GM21381 (cell line): ENCODE measurements at regions not wholly inside any gene's neighbourhood (a gene's known extent, or its start where the extent isn't known, plus 50 kb on each side); places are given as distances from the start of the nearest gene placed in this dataset.
"Not testable (repeated sequence)": the region's sequence is repeated elsewhere in the genome, so short reads cannot be mapped to it uniquely, and the experiment has no call there.

Source experiments
- ATAC-seq: cut with Tn5 transposase; IDR thresholded peaks from one replicate; pipeline ENCODE4 v1.9.1; 2021; ENCODE audit warnings: mild to moderate bottlenecking, moderate library complexity; ENCODE audit not compliant: unreplicated experiment

DNA sequence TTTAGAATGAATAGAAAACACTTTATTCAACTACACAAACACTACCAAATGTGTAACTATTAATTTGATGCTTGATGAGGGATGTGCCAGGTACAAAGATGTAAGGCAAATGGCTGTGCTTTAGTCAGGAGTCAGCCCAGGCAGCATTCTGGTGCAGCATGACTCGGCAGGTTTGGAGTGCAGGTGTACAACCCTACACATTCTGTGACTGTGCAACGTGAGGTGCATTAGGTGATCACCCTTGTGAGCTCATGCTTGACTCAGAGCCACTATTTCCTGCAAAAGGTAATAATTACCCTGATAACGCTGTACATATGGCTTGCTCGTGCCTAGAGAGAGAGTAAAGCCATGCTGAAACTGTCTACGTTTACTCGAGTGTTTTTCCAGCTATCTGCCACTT lies 288.7 kb upstream of the DSEL start:
- ATAC-seq: no peak

DNA sequence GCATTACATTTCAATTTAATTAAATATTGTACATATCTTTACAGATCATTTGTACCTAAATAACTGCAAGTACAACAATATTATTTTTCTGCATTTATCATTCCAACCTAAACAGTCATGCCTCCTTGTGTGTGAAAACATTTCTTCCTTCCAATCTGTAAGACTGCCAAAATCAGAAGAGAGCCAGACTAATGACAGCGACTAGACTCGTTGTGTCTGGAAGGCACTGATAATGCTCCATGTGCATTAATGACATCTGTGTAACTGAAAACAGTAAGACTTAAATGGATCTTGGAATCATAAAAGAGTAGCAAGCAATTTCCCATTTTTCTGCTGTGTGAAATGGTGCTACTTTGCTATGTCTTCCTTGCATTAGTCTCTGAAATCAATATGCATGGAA lies 278.0 kb upstream of the DSEL start:
- no peak for ATAC-seq

DNA sequence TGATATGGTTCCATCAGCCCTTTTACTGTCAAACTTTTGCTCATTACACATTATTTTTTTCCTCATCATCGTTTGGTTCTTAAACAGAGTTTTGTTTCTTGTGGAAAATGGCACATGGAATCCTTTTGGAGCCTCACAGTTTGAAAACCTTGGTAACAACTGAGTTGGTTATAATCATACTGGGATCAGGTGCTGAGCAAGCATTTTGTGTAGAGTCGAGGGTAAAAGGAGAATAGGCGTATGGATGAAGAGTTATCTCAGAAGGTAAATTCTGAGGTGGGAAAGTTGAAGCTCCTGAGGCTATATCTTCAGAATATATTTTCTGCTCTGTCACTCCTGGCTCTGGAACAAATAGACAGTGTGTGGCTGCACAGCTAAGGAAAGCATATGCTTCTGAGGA lies 274.0 kb upstream of the DSEL start:
- ATAC-seq: no peak

DNA sequence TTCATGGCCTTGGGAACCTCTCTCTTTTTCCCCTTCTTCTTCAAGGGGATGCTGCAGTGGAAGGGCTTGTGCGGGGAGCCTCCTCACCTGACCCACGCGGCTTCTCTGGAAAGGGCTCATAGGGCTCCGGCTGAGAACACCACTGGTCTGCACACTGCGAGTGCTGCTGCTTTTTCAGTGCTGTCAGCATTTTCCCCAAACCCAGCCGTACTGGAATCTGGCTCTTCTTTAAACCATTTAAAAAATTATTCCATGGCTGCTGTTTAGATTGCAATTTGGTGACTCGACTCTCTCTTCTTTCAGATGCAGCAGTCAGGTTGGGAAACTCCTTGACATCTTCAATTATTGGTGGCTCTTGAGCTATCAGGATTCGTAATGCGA lies 272.6 kb upstream of the DSEL start:
- ATAC-seq: no peak

DNA sequence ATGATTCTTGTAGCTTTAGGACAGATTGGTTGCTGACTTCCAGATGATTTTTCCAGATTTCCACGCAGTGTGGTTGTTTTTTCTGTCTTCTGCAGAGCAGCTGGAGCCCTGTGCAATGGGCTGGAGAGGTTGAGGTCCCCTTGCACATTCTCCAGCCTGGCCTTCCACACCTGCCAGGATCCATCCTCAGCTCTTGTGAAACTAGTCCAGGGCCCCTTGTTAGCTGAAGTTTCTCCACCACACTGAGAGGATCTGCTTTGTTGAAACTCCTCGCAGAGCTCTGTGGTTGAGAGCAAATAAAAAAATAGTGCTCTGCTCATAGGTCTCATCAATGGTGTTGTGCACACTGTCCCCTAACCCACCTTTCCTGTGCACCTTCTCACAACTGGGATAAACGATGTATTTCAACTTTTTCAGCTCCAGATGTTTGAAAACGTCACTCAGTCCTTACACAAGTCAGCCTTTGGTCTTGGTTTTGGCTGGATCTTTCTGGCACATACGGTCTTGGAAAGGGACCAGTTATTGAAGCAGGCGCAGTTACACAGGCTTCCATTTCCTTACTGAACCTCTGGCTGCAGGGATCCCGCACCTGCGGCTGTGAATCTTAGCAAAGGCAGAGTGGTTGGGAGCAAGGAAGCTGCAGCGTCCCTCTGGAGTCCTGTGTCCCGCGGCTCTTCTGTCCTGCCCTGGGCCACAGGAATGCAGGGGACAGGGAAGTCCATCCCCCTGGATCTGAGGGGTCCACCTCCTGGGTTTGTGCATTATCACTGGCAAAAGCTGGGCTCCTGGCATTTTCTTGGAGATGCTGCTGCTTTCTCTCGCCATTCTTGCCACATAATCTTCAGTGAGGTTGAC lies 272.0 kb upstream of the DSEL start:
- no peak for ATAC-seq

DNA sequence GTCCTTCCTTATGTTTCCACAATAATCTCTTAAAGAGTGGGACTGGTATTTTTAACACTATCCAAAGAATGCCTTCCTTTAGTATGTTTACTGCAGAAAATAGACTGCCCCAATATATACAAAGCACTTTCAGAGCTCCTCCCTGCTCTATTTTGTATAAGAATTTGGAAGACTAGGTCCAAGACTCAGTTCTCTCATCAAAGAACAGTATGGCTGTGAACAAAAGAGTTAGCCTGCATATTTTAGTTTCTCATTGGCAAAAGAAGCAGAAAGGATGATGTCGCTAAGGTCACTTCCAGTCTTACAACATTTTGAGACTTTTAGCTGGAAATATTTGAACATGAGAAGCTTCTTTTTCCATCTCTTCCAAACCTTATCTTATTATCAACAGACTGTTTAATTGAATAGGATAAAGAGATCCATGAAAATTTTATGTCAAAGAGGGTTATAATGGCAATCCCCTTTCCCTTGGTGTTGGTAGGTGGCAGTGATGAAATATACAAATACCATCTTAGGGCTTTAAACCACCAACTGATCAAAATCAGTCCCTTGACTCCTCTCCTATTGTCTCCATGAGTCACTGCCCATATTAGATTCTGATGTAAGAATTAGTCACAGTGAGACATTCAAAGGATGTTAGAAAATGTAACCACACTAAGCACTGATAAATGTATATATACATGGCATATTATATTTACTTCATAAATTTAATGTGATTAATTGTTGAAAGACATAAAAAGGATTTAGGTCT lies 266.9 kb upstream of the DSEL start:
- no peak for ATAC-seq

DNA sequence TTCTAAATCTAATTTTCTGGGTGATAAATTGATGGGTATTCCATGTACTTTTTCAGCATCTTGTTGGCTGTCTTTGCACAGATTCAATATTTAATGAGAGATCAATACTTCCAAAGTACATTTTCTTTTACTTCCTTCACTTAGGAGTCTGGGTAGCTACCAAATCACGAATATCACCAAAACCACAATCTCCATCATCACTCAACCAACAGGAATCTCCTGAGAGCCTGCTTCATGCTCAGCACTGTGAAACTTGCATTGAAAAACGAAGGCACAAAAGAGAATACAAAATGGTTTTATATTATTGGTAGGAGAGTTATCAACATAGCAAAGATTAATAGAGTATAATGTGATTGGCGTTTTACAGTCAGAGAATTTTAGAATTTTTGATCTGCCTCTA lies 261.5 kb upstream of the DSEL start:
- ATAC-seq: no peak

DNA sequence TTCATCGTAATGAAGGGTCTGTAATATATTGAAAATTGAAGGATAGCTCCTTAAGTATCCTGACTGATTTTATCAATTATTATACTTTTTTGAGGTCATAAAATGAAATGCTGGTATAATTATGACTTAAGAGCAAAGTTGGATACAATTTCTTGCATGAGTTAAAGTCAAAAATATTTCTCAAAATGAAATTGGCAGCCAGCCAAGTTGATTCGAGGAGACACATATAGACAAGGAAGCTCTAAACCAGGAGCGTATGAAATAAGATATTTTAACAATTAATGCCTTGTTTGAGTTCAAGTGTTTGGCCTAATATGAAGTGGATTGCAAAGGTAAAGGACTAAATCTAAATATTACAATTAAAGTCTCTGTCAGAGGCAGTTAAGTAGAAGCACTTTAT lies 260.4 kb upstream of the DSEL start:
- no peak for ATAC-seq

DNA sequence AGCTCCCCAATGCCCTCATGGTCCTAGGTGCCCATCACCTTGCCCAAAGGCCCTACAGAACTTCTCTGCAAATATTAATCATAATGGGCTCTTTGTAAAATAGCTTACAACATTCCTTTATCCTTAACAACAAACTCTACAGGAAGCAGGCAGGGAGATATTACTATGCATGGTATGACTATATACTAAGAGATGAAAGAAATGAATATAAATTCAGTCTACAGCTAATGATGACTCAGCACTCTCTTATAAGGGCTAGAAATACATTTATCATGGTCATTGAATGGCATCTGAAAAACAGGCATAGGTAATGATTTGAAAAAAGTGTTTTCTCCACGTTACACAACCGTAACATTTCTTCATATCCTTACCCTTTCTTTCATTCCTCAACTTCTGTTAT lies 254.8 kb upstream of the DSEL start:
- ATAC-seq: no peak

DNA sequence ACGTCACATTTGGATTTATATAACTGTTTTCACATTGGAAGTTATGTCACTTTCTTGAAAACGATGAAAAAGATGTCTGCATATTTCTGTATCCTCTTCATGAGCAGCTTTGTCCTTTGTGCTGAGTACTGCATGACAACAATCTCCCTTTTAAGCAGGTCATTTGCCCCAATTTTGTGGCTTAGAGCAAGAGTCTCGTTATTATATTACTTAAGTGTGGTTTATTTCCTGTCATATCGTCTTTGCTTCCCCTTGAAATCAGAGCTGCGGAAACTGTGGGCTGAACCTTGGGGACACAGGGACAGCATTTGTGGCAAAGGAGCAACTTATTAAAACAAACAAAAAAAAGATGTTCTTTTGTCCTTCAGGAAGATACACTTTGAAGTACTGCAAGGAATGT lies 254.0 kb upstream of the DSEL start:
- ATAC-seq: no peak

DNA sequence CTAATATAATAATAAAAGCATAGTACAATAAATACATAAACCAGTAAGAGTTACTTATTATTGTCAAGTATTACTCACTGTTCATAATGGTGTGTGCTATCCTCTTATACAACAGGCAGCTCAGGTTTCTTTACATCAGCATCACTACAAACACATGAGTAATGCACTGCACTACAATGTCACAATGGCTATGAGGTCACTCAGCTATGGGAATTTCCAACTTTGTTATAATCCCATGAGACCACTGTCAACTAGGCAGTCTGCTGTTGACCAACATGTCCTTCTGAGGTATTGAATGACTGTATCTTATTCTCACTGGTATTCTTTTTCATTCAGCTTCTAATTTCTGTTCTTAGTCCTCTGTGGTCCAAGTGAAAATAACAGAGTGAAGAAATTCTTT lies 250.4 kb upstream of the DSEL start:
- no peak for ATAC-seq

DNA sequence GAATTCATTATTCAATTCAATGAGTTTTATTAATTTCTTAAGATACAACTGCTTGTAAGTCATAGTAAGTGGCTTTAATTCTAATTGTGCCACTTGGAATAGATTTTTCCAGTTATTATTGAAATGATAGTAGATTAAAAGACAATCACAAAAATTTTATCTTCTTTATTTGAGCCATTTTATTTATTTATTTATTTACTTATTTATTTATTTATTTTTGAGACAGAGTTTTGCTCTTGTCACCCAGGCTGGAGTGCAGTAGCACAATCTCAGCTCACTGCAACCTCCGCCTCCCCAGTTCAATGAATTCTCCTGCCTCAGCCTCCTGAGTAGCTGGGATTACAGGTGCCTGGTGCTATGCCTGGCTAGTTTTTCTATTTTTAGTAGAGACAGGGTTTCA lies 235.7 kb upstream of the DSEL start:
- ATAC-seq: not testable (repeated sequence)

DNA sequence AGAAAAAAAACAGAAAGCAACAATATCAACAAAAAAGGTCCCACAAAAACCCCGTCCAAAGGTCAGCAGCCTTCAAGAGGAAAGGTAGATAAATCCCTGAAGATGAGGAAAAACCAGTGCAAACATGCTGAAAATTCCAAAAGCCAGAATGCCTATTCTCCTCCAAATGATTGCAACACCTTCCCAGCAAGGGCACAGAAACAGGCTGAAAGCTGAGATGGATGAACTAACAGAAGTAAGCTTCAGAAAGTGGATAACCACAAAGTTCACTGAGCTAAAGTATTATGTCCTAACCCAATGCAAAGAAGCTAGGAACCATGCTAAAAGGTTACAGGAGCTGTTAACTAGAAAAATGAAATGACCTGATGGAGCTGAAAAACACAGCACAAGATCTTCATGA lies 226.4 kb upstream of the DSEL start:
- ATAC-seq: no peak

DNA sequence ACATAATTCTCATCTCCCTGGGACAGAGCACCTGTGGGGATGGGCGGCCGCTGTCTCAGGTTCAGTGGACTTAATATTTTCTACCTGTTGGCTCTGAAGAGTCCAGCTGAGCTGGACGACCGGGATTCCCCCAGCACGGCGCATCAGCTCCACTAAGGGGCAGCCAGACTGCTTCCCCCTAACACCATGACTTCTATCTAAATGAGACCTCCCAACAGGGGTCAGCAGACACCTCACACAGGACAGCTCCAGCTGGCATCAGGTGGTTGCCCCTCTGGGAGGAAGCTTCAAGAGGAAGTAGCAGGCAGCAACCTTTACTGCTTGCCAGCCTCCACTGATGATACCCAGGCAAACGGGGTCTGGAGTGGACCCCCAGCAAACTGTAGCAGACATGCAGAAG lies 226.0 kb upstream of the DSEL start:
- ATAC-seq: no peak

DNA sequence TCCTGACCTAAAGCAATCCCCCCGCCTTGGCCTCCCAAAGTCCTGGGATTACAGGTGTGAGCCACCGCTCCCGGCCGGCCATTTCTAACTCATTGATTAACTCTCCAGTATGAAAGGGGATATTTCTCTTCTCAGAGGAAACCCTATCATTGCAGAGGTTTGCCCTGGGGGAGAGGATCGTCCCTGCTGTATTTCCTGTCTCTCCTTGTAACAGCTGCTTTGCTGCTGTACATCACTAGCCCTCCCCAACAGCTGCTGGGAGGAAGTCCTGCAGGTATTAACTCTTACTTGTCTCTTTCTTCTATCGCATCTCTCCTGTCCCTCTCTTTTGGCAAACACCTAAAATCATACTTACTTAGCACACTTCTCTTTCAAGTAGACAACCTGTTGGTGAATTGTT lies 219.0 kb upstream of the DSEL start:
- ATAC-seq: no peak

DNA sequence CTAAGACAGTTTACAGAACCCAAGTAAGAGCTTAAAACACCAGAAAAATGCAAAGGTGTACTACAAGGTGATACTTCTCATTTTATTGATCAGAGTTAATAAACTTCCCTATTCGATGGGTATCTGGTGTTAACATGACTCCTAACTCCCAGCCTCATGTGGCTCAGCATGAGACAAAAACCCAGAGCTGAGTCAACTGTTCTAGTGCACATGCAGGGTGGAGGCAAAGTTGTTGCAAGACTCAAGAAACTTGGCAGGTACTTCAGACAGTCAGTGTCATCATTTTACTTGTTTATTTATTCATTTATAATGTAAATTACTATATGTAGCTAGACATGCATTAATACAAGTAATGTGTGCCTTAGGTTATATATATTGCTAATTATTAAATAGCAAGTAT lies 216.6 kb upstream of the DSEL start:
- ATAC-seq: no peak

DNA sequence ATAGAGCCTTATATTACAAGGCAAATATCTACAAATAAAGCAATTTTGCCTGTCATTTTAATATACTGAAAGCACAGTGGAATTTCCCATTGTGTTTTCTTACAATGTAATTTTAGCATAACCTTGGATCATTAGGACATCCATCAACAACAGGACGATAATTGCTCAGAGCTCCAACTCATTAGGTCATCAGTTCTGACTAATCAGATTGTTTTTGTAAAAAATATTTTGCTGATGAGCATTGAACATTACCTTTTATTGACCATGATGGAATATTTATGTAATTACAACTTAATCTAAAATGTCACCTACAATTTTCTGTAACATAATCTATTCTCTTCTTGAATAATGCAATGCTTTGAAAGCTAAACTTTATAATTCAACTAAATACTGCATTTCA lies 215.3 kb upstream of the DSEL start:
- ATAC-seq: no peak

DNA sequence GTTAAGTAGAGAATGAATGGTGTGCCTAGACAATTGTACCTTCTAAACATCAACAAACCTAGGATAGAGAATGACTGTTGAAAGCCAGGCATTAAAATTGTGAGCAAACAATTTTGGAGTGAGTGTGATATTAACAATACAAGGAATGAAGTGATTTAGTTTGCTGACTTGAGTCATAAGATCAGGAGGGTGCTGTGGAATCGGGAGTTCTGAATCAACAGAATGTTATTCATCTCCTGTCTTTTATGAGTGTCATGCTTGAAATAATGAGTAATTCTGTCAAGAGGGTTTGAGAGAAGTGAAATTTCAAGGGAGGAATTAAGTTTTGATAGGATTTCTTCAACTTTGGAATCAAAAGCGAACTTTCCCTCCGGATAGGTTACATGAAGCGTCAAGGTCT lies 214.4 kb upstream of the DSEL start:
- ATAC-seq: no peak

DNA sequence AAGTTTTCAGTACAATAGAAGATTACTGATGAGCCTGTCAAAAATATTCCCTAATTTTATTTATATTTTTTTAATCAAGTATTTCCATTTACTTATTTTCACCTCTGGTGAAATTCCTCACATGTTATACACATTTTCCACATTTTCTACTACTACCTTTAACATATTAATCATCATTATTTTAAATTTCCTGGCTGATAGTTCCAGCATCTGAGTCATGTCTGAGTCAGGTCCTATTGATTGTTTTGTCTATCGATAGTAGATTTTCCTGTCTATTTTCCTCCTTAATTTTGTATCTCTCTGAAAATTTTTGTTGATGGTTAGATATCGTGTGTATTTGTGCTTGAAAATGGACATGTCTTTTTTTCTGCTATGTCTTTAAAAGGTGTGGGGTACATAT lies 211.8 kb upstream of the DSEL start:
- ATAC-seq: no peak

DNA sequence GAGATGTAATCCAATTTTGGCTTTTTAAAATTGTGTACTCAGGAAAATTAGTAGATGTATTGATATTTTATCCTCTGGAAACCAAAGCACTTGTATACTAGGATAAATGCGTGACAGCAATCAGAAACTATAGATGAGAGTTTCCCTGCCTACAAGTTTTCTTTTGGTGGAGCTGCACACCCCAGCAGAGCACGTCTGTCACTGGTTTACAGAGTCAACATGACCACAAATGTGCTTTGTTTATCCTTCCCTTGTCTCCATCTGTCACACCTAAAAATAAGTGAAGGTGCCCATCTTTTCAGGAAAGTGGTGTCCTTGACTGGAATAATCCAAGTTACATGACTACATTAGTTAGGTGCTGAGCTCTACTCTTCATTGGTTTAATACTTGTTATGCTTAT lies 210.4 kb upstream of the DSEL start:
- ATAC-seq: no peak

DNA sequence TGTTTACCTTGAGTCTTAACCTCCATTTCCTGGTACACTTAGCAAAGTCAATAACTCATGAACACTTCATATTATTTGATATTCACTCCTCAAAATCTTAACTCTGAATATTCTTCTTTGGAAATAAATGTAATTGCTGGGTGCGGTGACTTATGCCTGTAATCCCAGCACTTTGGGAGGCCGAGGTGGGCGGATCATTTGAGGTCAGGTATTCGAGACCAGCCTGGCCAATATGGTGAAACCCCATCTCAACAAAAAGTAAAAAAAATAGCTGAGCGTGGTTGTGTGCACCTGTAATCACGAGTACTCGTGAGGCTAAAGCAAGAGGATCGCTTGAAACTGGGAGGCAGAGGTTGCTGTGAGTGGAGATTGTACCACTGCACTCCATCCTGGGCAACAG lies 201.3 kb upstream of the DSEL start:
- no peak for ATAC-seq

DNA sequence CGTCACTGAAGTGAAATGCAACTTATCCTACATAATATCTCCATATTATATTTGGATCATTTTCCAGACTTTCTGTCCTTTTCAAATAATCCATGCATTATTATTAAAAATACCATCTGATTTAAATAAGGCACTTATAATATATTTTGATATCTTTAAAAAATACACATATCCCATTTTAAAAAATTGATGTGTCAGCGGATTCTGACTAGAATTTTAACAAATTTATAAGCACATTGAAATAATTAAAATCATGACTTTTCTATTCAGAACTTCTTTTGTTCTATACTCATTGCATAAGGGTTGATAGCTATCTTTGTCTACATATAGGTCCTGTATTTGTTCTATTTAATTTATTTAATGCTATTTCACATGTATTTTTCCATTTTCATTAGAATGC lies 199.0 kb upstream of the DSEL start:
- no peak for ATAC-seq

DNA sequence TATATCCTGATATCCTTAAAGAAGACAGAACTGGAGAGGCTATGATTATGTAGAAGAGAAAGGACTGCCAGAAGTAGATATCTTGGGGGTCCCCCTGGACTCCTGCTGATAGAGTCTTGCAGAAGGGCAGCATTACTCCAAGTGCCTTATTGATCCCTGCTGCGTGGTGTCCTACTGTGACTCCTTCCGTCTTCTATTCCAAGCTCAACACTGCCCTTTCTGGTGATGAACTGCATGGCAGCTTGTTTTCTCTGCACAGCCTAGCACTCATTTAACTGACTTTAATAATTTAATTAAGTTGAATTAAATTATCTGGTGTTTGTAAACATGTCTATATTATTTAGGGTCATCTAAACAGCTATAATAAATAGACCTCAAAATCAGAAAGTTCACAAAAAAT lies 194.1 kb upstream of the DSEL start:
- no peak for ATAC-seq
